Mesendoderm (in vitro differentiated cells): ENCODE measurements at regions not wholly inside any gene's neighbourhood (a gene's known extent, or its start where the extent isn't known, plus 50 kb on each side); places are given as distances from the start of the nearest gene placed in this dataset.

ENCODE experiments used
- DNase-seq: peaks from one replicate; pipeline ENCODE4 v3.0.0; 2013
- H2AK5ac ChIP-seq: 2 replicates; pipeline ENCODE4 v1.6.1; 2013; ENCODE audit warnings: low read length, inconsistent platforms
- H2BK120ac ChIP-seq: 2 replicates; pipeline ENCODE4 v1.6.1; 2013; ENCODE audit warnings: low read depth, mild to moderate bottlenecking, low read length, moderate library complexity, mixed read lengths
- H2BK15ac ChIP-seq: replicated peaks from 2 replicates; pipeline ENCODE4 v1.6.1; 2013; ENCODE audit warnings: low read depth, mild to moderate bottlenecking, moderate library complexity
- H2BK5ac ChIP-seq: 2 replicates; pipeline ENCODE4 v1.6.1; 2013; ENCODE audit warnings: low read length, inconsistent platforms
- H3K18ac ChIP-seq: 2 replicates; pipeline ENCODE4 v1.6.1; 2013; ENCODE audit warnings: mild to moderate bottlenecking, low read length, mixed read lengths
- H3K23ac ChIP-seq: one replicate; pipeline ENCODE4 v1.6.1; 2013; ENCODE audit warnings: low read length
- H3K27ac ChIP-seq: 2 replicates; pipeline ENCODE4 v1.5.1; 2013; ENCODE audit warnings: low read depth, mild to moderate bottlenecking, inconsistent platforms, low read length, moderate library complexity
- H3K27me3 ChIP-seq: 2 replicates; pipeline ENCODE4 v1.6.1; 2013; ENCODE audit warnings: low read length, control low read depth, mild to moderate bottlenecking, inconsistent platforms; ENCODE audit not compliant: insufficient read depth, poor library complexity
- H3K36me3 ChIP-seq: 2 replicates; pipeline ENCODE4 v1.6.1; 2013; ENCODE audit warnings: low read length, inconsistent platforms; ENCODE audit not compliant: control insufficient read depth, insufficient read depth
- H3K4ac ChIP-seq: one replicate; pipeline ENCODE4 v1.6.1; 2013; ENCODE audit warnings: low read depth, mild to moderate bottlenecking, low read length, moderate library complexity
- H3K4me1 ChIP-seq: 2 replicates; pipeline ENCODE4 v1.6.1; 2013; ENCODE audit warnings: low read depth, low read length, inconsistent platforms; ENCODE audit not compliant: control insufficient read depth
- H3K4me2 ChIP-seq: 2 replicates; pipeline ENCODE4 v1.6.1; 2013; ENCODE audit warnings: low read length
- H3K4me3 ChIP-seq: 2 replicates; pipeline ENCODE4 v1.5.1; 2013; ENCODE audit warnings: mild to moderate bottlenecking, low read length
- H3K56ac ChIP-seq: one replicate; pipeline ENCODE4 v1.6.1; 2013; ENCODE audit warnings: low read length
- H3K79me1 ChIP-seq: 2 replicates; pipeline ENCODE4 v1.6.1; 2013; ENCODE audit warnings: low read length, inconsistent platforms
- H3K79me2 ChIP-seq: 2 replicates; pipeline ENCODE4 v1.6.1; 2013; ENCODE audit warnings: mild to moderate bottlenecking, low read length; ENCODE audit not compliant: control insufficient read depth, insufficient read depth
- H3K9ac ChIP-seq: 2 replicates; pipeline ENCODE4 v1.6.1; 2013; ENCODE audit warnings: low read length, inconsistent platforms
- H4K5ac ChIP-seq: one replicate; pipeline ENCODE4 v1.6.1; 2013; ENCODE audit warnings: low read length
- H4K8ac ChIP-seq: one replicate; pipeline ENCODE4 v1.6.1; 2013; ENCODE audit warnings: low read depth, mild to moderate bottlenecking, control low read depth, low read length, moderate library complexity
- WGBS: extraction: QIAGEN DNeasy Blood & Tissue Kit; methylation state at CpG from one replicate; pipeline ENCODE4 v1.1.7; 2013; ENCODE audit warnings: low lambda C conversion rate, missing lambda C conversion rate; ENCODE audit not compliant: insufficient coverage; ENCODE audit errors: extremely low coverage; 5-methylcytosine and 5-hydroxymethylcytosine counted together

GRCh38 chr12:89157413-89157812 is 194.9 kb downstream of the DUSP6 start:
- no peak overlapping the region for H3K18ac ChIP-seq
- H3K36me3 ChIP-seq = no peaks in the 10 kb centered on the region
- H3K56ac ChIP-seq = no peak overlapping the region
- no peak overlapping the region for H3K4ac ChIP-seq
- no peaks in the 10 kb centered on the region for H3K79me2 ChIP-seq
- H3K4me1 ChIP-seq = no peaks in the 10 kb centered on the region
- H2BK15ac ChIP-seq = no peak overlapping the region
- WGBS = no CpG with 5 or more reads among the region's 2 CpGs
- H2BK5ac ChIP-seq = no peak overlapping the region
- no peak overlapping the region for H3K4me3 ChIP-seq
- no peak overlapping the region for H3K9ac ChIP-seq
- no peak overlapping the region for H4K5ac ChIP-seq
- no peaks in the 10 kb centered on the region for H3K27me3 ChIP-seq
- peak overlapping the region; percentile 76 for H4K8ac ChIP-seq
- no peak overlapping the region for H3K27ac ChIP-seq
- H3K79me1 ChIP-seq = no peaks in the 10 kb centered on the region
- H3K23ac ChIP-seq = no peak overlapping the region
- H3K4me2 ChIP-seq = no peak overlapping the region
- no peak overlapping the region for H2AK5ac ChIP-seq
- H2BK120ac ChIP-seq = no peak overlapping the region
- DNase-seq = no peak

- no peaks in the 10 kb centered on the region for H3K27me3 ChIP-seq
- no peaks in the 10 kb centered on the region for H3K79me2 ChIP-seq
- no CpG with 5 or more reads among the region's 1 CpG for whole genome bisulfite sequencing
- H3K36me3 ChIP-seq = no peaks in the 10 kb centered on the region
- no peak overlapping the region for H2BK5ac ChIP-seq
- H2BK120ac ChIP-seq = no peak overlapping the region
- H2AK5ac ChIP-seq = no peak overlapping the region
- H4K5ac ChIP-seq = no peak overlapping the region
- H3K79me1 ChIP-seq = no peaks in the 10 kb centered on the region
- H4K8ac ChIP-seq = no peak overlapping the region
- H3K27ac ChIP-seq = no peak overlapping the region
- H2BK15ac ChIP-seq = peak overlapping the region; percentile 27
- H3K9ac ChIP-seq = no peak overlapping the region
- H3K4me2 ChIP-seq = no peak overlapping the region
- H3K23ac ChIP-seq = no peak overlapping the region
- peak overlapping the region; percentile 60 for H3K18ac ChIP-seq
- DNase-seq = no peak
- no peak overlapping the region for H3K4ac ChIP-seq
- H3K4me1 ChIP-seq = no peaks in the 10 kb centered on the region
- no peak overlapping the region for H3K56ac ChIP-seq
- no peak overlapping the region for H3K4me3 ChIP-seq
These were observed 195.4 kb downstream of the DUSP6 start for GRCh38 chr12:89156862-89157262.

DNA sequence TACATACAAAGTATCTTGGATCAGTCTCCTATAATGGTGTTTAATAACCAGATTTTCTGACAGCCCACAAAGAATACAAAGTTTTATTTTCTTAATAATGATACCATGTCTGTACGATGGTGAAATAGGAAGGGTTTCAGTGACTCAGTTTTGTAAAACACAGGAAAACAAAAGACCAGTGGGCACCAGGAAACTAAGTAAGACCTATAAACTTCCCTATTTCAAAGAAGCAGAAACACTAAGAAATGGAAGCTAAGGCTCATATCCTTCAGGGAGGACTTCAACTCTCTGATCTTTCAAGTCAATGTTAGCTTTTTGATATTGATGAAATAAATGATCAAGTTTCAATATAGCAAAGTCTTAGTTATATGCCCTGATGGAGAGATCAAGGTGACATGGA is 196.0 kb downstream of the DUSP6 start:
- Histone ChIP-seq H3K4me1 (no peaks in the 10 kb centered on the region), H2AK5ac (no peak overlapping the region), H2BK5ac (no peak overlapping the region), H3K18ac (no peak overlapping the region), H3K56ac (no peak overlapping the region), H3K36me3 (no peaks in the 10 kb centered on the region), H3K4me2 (no peak overlapping the region), H3K27me3 (no peaks in the 10 kb centered on the region), H3K79me1 (no peaks in the 10 kb centered on the region), H3K4ac (no peak overlapping the region), H3K9ac (no peak overlapping the region), H3K27ac (no peak overlapping the region), H3K79me2 (no peaks in the 10 kb centered on the region), H2BK15ac (no peak overlapping the region), H4K5ac (no peak overlapping the region), H4K8ac (no peak overlapping the region), H2BK120ac (no peak overlapping the region), H3K23ac (no peak overlapping the region), H3K4me3 (no peak overlapping the region)
- DNase-seq = no peak
- no CpG with 5 or more reads among the region's 1 CpG for WGBS

DNA sequence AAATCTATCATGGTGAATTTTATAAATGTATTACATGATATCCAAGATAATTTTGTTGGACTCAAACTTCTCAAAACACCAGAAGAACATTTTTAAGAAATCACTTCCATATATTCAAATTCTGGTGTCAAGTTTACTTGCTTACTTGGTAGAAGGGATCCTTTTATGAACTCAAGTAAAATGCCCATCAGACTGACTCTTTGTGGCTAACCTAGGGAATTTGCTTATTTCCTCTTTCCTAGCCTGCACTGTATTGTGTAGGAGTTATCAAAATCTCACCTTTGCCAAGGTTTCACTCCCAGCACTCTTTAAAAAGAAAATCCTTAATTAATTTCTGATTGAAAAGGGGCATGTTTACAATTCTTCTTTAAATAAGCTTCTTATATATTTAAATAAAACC is 196.5 kb downstream of the DUSP6 start:
- no peak overlapping the region for H4K8ac ChIP-seq
- H2BK5ac ChIP-seq = no peak overlapping the region
- no peak overlapping the region for H3K23ac ChIP-seq
- no peaks in the 10 kb centered on the region for H3K36me3 ChIP-seq
- H3K27me3 ChIP-seq = no peaks in the 10 kb centered on the region
- no peaks in the 10 kb centered on the region for H3K79me1 ChIP-seq
- H2AK5ac ChIP-seq = no peak overlapping the region
- H3K4me2 ChIP-seq = no peak overlapping the region
- no peaks in the 10 kb centered on the region for H3K4me1 ChIP-seq
- no peak overlapping the region for H3K18ac ChIP-seq
- no peaks in the 10 kb centered on the region for H3K79me2 ChIP-seq
- no peak overlapping the region for H3K56ac ChIP-seq
- H2BK15ac ChIP-seq = no peak overlapping the region
- DNase-seq = no peak
- no peak overlapping the region for H2BK120ac ChIP-seq
- H3K4me3 ChIP-seq = no peak overlapping the region
- no peak overlapping the region for H3K27ac ChIP-seq
- H3K4ac ChIP-seq = no peak overlapping the region
- no peak overlapping the region for H3K9ac ChIP-seq
- no peak overlapping the region for H4K5ac ChIP-seq

DNA sequence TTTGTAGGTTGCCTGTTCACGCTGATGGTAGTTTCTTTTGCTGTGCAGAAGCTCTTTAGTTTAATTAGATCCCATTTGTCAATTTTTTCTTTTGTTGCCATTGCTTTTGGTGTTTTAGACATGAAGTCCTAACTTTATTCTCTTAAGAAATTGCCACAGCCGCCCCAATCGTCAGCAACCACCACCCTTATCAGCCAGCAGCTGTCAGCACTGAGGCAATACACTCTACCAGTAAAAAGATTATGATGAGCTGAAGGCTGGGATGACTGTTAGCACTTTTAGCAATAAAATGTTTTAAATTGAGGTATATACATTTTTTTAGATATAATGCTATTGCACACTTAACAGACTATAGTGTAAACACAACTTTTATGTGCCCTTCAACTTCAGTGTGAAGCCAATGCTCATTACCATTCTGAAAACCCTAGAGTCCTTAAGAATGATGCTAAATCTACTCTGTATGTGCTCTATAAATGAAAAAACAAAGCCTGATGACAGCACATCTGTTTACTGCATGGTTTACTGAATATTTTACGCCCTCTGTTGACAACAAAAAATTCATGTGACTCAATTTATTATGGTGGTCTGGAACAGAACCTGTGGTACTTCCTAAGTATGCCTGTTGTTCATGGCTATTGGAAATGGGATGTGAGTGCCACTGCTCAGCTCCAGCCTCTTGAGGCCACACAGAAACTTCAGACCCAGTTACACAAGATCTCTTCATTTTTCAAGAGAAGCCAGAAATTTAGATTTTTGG is 197.4 kb downstream of the DUSP6 start:
- no peaks in the 10 kb centered on the region for H3K79me1 ChIP-seq
- no peak overlapping the region for H2AK5ac ChIP-seq
- no peak overlapping the region for H3K4ac ChIP-seq
- H4K8ac ChIP-seq = no peak overlapping the region
- peak overlapping the region; percentile 64 for H2BK15ac ChIP-seq
- no peak overlapping the region for H3K23ac ChIP-seq
- H3K27me3 ChIP-seq = no peaks in the 10 kb centered on the region
- no peak overlapping the region for H3K9ac ChIP-seq
- no peak overlapping the region for H3K56ac ChIP-seq
- H3K4me1 ChIP-seq = no peaks in the 10 kb centered on the region
- no peak for DNase-seq
- H3K18ac ChIP-seq = peak overlapping the region; percentile 80
- no peaks in the 10 kb centered on the region for H3K79me2 ChIP-seq
- no peak overlapping the region for H3K4me2 ChIP-seq
- no peak overlapping the region for H3K27ac ChIP-seq
- no peaks in the 10 kb centered on the region for H3K36me3 ChIP-seq
- H3K4me3 ChIP-seq = no peak overlapping the region
- WGBS = no CpG with 5 or more reads among the region's 4 CpGs
- H4K5ac ChIP-seq = no peak overlapping the region
- peak overlapping the region; percentile 38 for H2BK120ac ChIP-seq
- H2BK5ac ChIP-seq = no peak overlapping the region

- H3K4me2 ChIP-seq = no peak overlapping the region
- no peak overlapping the region for H3K4ac ChIP-seq
- no peak overlapping the region for H3K23ac ChIP-seq
- no peak overlapping the region for H4K5ac ChIP-seq
- H2BK15ac ChIP-seq = no peak overlapping the region
- H3K79me2 ChIP-seq = no peaks in the 10 kb centered on the region
- H3K79me1 ChIP-seq = no peaks in the 10 kb centered on the region
- H3K36me3 ChIP-seq = no peaks in the 10 kb centered on the region
- no peak for DNase-seq
- H3K4me3 ChIP-seq = no peak overlapping the region
- H3K27ac ChIP-seq = no peak overlapping the region
- no peak overlapping the region for H3K18ac ChIP-seq
- no peak overlapping the region for H3K56ac ChIP-seq
- H2AK5ac ChIP-seq = peak overlapping the region; percentile 31
- no peak overlapping the region for H2BK120ac ChIP-seq
- no peak overlapping the region for H2BK5ac ChIP-seq
- no peak overlapping the region for H4K8ac ChIP-seq
- H3K4me1 ChIP-seq = no peaks in the 10 kb centered on the region
- no peak overlapping the region for H3K9ac ChIP-seq
- H3K27me3 ChIP-seq = no peaks in the 10 kb centered on the region
These were observed 199.0 kb downstream of the DUSP6 start for GRCh38 chr12:89153341-89153740.
